Gastroesophageal sphincter (tissue), 4 donors: ENCODE measurements at regions not wholly inside any gene's neighbourhood (a gene's known extent, or its start where the extent isn't known, plus 50 kb on each side); places are given as distances from the start of the nearest gene placed in this dataset.

Experiments
- ATAC-seq: fragments of 150-250 bp; one replicate; pipeline ENCODE4 v1.9.1; 2016; ENCODE audit warnings: mild to moderate bottlenecking, moderate library complexity
- H3K27ac ChIP-seq, 4 donors: fragments of 200-600 bp; sonication (generic) in 3 of 4; 1 replicate in 3 of 4; 2 replicates in 1 of 4; pipeline ENCODE4 v1.5.1; 2016 to 2019
- H3K27me3 ChIP-seq: fragments of 200-600 bp; sonication (generic); one replicate; pipeline ENCODE4 v1.5.1; 2019
- H3K36me3 ChIP-seq, 2 donors: fragments of 200-600 bp; sonication (generic); one replicate each; pipeline ENCODE4 v1.5.1; 2019; ENCODE audit warnings: control low read depth in 1 of 2
- H3K4me1 ChIP-seq, 3 donors: fragments of 200-600 bp; sonication (generic); 1 replicate in 2 of 3; 2 replicates in 1 of 3; pipeline ENCODE4 v1.5.1; 2016 to 2019; ENCODE audit warnings: control low read depth in 2 of 3
- H3K4me3 ChIP-seq, 2 donors: fragments of 200-600 bp; sonication (generic); one replicate each; pipeline ENCODE4 v1.5.1; 2019; ENCODE audit warnings: mild to moderate bottlenecking in 1 of 2, moderate library complexity in 1 of 2
- H3K9me3 ChIP-seq, 3 donors: fragments of 200-600 bp; sonication (generic); one replicate each; pipeline ENCODE4 v1.5.1; 2017 to 2019; ENCODE audit warnings: control low read depth in 2 of 3
- EP300 ChIP-seq: sonication (generic); formaldehyde crosslinking; IDR thresholded peaks from one replicate; pipeline ENCODE4 v1.6.1; 2017; ENCODE audit warnings: antibody characterized with exemption, mild to moderate bottlenecking
- POLR2A ChIP-seq, 2 donors: fragments of 450-650 bp; IDR thresholded peaks; one replicate each; pipeline ENCODE4 v1.6.1; 2017; ENCODE audit warnings: antibody characterized with exemption in 2 of 2, mild to moderate bottlenecking in 2 of 2, moderate library complexity in 1 of 2
- POLR2AphosphoS5 ChIP-seq: sonication (generic); formaldehyde crosslinking; IDR thresholded peaks from one replicate; pipeline ENCODE4 v1.6.1; 2017; ENCODE audit warnings: antibody characterized with exemption
- WGBS, 2 donors: methylation state at CpG; one replicate each; pipeline ENCODE4 v1.1.5; 2018; ENCODE audit warnings: low coverage in 1 of 2; 5-methylcytosine and 5-hydroxymethylcytosine counted together
- TF ChIP-seq, protein P1 (sequence below), 4 experiments: fragments of 200-600 bp in 2 of 4; fragments of 450-650 bp in 2 of 4; sonication (generic) in 1 of 4; IDR thresholded peaks; one replicate each; pipeline ENCODE4 v1.5.1; 2017 to 2019; ENCODE audit warnings: antibody characterized with exemption in 4 of 4, mild to moderate bottlenecking in 2 of 4, moderate library complexity in 2 of 4

DNA sequence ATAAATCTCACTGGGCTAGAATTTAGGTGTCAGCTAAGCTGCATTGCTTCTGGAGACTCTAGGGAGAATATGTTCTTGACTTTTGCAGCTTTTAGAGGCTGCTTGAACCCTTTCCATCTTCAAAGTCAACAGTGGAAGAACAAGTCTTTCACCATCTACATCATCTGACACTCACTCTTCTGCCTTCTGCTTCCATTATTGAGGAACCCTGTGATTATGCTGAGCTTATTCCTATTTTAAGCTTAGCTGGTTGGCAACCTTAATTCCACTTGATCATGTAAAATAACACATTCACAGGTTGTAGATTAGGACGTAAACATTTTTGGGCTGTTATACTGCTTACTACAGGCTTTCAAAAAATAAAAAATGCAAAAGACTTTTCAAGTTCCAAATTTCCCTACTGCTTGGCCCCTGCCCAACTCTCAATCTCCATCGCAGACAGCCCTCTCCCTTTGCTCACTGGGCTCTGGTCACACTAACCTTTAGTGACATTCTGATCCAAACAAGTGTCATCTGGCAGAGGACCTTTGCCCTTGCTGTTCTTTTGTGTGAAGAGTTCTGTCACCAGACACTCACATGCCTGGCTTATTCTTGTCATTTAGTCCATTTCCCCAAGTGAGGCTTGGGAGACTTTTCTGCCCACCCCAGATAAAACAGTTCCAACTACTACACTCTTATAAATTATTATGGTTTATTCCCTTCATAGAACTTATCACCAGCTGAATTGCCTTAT, 1056.0 kb downstream of the STIM2 start:
- Histone ChIP-seq H3K27ac (no peak overlapping the region), H3K27me3 (no peaks in the 10 kb centered on the region), H3K4me3 (no peak overlapping the region), H3K9me3 (no peaks in the 10 kb centered on the region), H3K4me1 (no peaks in the 10 kb centered on the region), H3K36me3 (no peaks in the 10 kb centered on the region)
- TF ChIP-seq, protein P1, sequence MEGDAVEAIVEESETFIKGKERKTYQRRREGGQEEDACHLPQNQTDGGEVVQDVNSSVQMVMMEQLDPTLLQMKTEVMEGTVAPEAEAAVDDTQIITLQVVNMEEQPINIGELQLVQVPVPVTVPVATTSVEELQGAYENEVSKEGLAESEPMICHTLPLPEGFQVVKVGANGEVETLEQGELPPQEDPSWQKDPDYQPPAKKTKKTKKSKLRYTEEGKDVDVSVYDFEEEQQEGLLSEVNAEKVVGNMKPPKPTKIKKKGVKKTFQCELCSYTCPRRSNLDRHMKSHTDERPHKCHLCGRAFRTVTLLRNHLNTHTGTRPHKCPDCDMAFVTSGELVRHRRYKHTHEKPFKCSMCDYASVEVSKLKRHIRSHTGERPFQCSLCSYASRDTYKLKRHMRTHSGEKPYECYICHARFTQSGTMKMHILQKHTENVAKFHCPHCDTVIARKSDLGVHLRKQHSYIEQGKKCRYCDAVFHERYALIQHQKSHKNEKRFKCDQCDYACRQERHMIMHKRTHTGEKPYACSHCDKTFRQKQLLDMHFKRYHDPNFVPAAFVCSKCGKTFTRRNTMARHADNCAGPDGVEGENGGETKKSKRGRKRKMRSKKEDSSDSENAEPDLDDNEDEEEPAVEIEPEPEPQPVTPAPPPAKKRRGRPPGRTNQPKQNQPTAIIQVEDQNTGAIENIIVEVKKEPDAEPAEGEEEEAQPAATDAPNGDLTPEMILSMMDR (IDR thresholded peaks at IDR 0.05): no peak
- TF ChIP-seq POLR2AphosphoS5 (no peak), POLR2A (IDR thresholded peaks at IDR 0.05) (no peak), EP300 (no peak)
- WGBS, 2 donors: 19 to 29% methylated on average over 2 of the region's 2 CpGs
- ATAC-seq: no peak

DNA sequence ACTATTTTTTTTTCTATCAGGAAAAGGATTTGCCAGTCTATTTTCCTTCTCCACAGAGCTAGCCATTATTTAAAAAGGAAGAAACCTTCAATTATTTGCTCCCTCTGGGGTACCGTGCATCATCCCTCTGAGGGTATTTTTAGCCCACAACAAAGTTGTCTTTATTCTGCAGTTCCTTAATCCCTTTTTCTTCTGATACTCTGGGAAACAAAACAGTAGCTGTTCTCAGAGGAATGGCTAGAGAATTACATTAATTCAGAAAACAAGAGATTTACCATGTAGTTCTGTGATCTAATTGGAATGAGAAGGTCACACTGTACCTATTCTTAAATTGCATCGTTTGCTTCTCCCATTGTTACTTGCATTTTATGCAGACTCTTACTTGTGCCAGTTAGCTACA, 1056.7 kb downstream of the STIM2 start:
- no peaks in the 10 kb centered on the region for H3K36me3 ChIP-seq
- H3K27me3 ChIP-seq: no peaks in the 10 kb centered on the region
- TF ChIP-seq, protein P1 (IDR thresholded peaks at IDR 0.05): no peak
- TF ChIP-seq POLR2A (IDR thresholded peaks at IDR 0.05) (no peak), POLR2AphosphoS5 (no peak), EP300 (no peak)
- WGBS, 2 donors: 40 to 61% methylated on average over 2 of the region's 2 CpGs
- no peaks in the 10 kb centered on the region for H3K9me3 ChIP-seq
- H3K4me3 ChIP-seq: no peak overlapping the region
- H3K4me1 ChIP-seq: no peaks in the 10 kb centered on the region
- H3K27ac ChIP-seq: no peak overlapping the region
- no peak for ATAC-seq

DNA sequence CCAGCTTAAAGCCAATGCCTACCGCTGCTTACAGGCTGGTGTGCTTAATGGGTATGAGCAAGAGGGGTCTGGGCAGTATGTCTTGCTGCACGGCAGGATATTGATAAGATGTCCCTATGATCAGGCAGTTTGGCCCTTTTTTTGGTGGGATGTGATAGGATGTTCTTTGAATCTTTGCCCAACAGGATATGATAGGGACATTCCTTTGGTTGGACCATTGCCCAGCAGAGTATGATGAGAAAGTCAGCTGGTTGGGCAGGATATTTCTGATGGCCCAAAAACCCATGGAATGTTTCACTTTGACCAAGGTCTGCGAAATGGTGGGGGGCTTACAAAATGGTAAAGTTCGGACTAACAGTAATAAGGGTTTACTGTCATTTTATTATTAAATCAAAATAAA, 1060.6 kb downstream of the STIM2 start:
- ATAC-seq: no peak
- Histone ChIP-seq H3K4me1 (no peaks in the 10 kb centered on the region), H3K27me3 (no peaks in the 10 kb centered on the region), H3K4me3 (no peak overlapping the region), H3K9me3 (no peaks in the 10 kb centered on the region), H3K36me3 (no peaks in the 10 kb centered on the region), H3K27ac (no peak overlapping the region)
- WGBS, 2 donors: 46 to 74% methylated on average over 3 of the region's 4 CpGs
- TF ChIP-seq POLR2A (IDR thresholded peaks at IDR 0.05): no peak
- TF ChIP-seq POLR2AphosphoS5: no peak
- no peak for TF ChIP-seq EP300
- TF ChIP-seq, protein P1 (IDR thresholded peaks at IDR 0.05): no peak

DNA sequence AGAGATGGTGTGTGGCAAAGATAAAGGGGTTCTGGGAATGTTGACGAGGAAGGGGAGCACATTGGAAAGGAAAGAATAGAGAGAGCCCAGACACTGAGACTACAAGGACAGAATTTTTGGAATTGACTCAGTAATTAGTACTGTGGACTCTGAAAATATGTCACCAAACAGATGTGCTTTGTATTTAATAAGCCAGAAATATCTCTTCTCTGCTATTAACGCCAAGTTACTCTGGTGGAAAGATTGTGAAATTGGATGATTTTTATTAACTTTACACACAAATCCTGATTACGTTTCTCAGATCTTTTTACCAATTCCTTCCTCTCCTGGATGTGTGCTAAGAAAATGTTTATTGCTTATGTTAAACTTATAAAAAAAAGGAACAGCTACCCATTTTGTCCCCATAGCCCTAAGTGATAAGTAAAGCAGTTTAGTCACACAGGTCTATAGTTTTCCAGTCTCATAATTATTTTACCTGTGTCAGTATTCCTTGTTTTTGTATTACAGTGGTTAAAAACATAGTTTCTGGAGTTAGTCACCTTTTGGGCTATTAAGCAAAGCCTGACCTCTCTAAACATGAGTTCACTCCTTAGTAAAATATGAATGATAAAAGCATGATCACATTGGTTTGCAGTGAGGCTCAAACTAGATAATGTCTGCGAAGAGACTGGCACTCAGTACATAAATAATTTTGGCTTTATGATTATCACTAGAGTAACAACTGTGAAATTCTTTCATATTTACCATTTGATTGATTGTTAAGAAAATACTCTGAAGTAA, 1068.3 kb downstream of the STIM2 start:
- Histone ChIP-seq H3K36me3 (no peaks in the 10 kb centered on the region), H3K27ac (no peak overlapping the region), H3K27me3 (no peaks in the 10 kb centered on the region), H3K4me1 (no peaks in the 10 kb centered on the region), H3K9me3 (no peaks in the 10 kb centered on the region), H3K4me3 (no peak overlapping the region)
- TF ChIP-seq, protein P1 (IDR thresholded peaks at IDR 0.05): no peak
- TF ChIP-seq EP300 (no peak), POLR2A (IDR thresholded peaks at IDR 0.05) (no peak), POLR2AphosphoS5 (no peak)
- WGBS, 2 donors: 44 to 52% methylated on average over 4 of the region's 4 CpGs
- ATAC-seq: no peak

DNA sequence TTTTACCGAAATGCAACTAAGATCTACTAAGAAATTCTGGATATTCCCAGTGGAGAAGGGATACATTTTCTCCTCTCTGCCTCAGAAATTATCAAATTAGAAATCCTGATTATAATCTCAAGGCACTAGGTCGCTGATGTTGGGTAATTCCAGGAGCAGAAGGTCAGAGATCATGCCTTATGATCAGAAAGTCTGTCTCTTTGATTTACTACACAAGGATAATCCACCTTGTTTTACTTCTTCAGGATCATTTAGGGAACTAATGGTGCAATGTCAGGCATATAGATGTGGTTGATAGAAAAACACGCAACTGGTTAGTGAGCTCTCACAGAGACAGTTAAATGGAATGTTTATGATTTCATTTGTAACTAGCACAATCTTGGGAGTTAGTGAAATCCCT, 1069.7 kb downstream of the STIM2 start:
- H3K36me3 ChIP-seq: no peaks in the 10 kb centered on the region
- no peak overlapping the region for H3K27ac ChIP-seq
- no peak overlapping the region for H3K4me3 ChIP-seq
- TF ChIP-seq, protein P1 (IDR thresholded peaks at IDR 0.05): no peak
- TF ChIP-seq POLR2A (IDR thresholded peaks at IDR 0.05) (no peak), POLR2AphosphoS5 (no peak), EP300 (no peak)
- H3K4me1 ChIP-seq: no peaks in the 10 kb centered on the region
- no peak for ATAC-seq
- WGBS, 2 donors: 77 to 83% methylated on average over 2 to 3 of the region's 3 CpGs
- no peaks in the 10 kb centered on the region for H3K27me3 ChIP-seq
- no peaks in the 10 kb centered on the region for H3K9me3 ChIP-seq
